Glomerular visceral epithelial cell (primary cell): ENCODE measurements at regions not wholly inside any gene's neighbourhood (a gene's known extent, or its start where the extent isn't known, plus 50 kb on each side); places are given as distances from the start of the nearest gene placed in this dataset.

ENCODE experiments used
- DNase-seq: peaks from one replicate; pipeline ENCODE4 v3.0.0-alpha.2; 2016; ENCODE audit errors: extremely low spot score

- no peak for DNase-seq
Measured at GRCh38 chrX:10047133-10047532, 80.0 kb downstream of the CLDN34 start.

- DNase-seq: no peak
Measured at GRCh38 chrX:10047631-10048030, 80.5 kb downstream of the CLDN34 start.

DNA sequence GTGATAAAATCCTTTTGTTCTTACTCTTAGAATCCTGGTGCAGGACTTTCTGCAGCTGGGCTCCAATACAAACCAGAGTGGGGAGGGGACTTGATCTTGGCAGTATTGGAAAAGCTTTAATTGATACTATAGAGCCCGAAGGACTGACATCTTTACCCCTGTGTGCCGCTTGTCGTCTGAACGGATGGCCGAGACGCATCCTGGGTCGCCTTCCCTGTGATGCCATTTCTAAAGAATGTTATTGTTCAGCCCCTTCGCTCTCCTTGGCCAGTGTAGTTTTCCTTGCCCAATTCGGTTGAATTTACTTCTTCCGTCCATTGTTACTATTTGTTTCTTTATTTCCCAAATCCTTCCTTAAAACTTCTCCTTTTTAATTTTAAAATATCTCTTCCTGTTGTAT, 80.9 kb downstream of the CLDN34 start:
- DNase-seq: no peak

DNA sequence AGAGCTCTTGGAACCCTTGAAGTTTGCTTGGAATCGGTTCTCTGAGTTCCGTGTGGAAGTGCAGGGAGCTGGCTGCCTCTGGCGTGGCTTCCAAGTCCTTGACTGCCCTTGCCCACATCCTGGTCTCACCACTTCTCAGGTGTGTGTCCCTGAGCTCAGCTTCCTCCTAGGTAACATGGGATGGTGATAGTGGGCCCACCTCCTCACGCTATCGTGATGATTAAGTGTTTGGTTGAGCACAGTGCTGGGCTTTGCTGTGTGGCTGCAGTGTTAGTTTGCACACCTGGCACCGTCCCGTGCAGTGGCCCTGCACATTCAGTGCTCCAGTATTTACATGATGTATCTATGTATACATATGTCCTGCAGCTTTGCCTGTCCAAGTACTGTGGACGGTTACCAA, 81.5 kb downstream of the CLDN34 start:
- no peak for DNase-seq

- DNase-seq: no peak
Measured at GRCh38 chrX:10049236-10049635, 82.1 kb downstream of the CLDN34 start.

DNA sequence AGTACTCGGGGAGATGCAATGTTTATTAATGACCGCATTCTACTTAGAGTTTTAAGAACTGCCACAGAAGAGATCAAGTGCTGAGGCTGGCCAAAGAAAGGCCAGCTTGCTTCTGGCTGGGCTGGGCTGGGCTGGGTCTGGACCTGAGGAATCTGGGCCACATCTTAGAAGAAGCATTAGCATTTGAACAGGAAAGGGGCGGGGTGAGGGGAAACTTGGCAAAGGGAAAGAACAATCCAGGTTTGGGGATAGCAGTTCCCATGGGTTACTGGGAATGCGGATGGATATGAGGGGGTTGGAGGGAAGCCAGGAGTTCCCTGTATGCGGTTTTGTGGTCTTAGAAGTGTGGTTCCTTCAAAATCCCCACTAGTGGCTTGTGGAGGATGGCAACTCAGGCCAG, 83.3 kb downstream of the CLDN34 start:
- peak; percentile 56 for DNase-seq

GRCh38 chrX:10051866-10052480, 84.8 kb downstream of the CLDN34 start:
- no peak for DNase-seq

DNA sequence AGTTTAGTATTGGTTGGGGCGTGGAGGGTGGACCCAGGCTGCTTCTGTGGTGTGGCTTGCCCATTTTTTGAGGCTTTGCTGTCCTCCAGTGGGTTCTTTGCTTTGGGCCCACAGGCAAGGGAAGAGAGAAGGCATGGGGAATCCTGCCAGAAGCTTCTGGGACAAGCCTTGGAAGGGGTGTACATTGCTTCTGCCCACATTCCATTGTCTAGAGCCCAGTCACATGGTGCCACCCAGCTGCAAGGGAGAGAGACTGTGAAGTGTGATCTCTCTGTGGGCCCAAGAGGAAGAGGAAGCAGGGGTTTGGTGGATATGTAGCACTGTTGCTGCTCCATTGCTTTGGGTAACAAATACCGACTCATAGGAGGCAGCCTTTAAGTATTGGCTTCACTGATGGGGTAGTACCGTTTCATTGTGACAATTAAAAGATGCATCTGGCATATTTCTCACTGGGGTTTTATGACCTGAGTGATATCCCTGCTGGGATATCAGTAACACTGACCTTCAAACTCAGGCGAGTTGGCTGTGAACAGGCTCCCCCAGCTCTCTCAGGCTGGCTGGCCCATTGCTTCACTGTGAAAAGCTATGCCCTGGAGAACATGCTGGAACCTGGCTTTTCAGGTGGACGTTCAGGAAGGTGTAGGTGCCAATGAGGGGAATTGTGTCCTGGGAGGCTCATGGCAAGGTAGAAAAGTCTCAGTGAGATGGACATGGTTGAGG, 85.9 kb downstream of the CLDN34 start:
- DNase-seq: no peak

- no peak for DNase-seq
Measured at GRCh38 chrX:10054396-10054795, 87.2 kb downstream of the CLDN34 start.

DNA sequence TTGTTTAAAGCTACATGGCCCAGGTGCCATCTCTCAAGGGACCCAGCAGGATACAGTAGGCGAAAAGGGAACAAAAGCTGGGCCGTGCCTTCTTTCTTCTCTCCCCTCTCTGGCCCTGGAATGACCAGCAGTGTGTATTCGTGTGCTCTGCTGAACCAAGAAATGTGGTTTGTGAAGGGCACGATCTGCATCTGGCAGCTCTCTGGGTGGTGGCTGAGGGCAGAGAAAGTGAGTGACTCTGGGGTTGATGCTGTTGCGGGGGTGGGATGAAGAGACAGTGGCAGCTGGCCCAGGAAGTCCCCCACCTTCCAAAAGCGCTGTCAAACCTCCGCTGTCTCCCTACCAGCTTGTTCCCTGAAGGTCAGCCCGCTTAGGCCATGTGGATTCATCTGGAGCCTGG, 88.3 kb downstream of the CLDN34 start:
- DNase-seq: no peak

- DNase-seq: no peak
Measured at GRCh38 chrX:10062352-10062751, 94.4 kb upstream of the CLCN4 start.

- DNase-seq: no peak
Measured at GRCh38 chrX:10062980-10063379, 93.8 kb upstream of the CLCN4 start.

GRCh38 chrX:10064736-10065135, 92.0 kb upstream of the CLCN4 start:
- DNase-seq: no peak

DNA sequence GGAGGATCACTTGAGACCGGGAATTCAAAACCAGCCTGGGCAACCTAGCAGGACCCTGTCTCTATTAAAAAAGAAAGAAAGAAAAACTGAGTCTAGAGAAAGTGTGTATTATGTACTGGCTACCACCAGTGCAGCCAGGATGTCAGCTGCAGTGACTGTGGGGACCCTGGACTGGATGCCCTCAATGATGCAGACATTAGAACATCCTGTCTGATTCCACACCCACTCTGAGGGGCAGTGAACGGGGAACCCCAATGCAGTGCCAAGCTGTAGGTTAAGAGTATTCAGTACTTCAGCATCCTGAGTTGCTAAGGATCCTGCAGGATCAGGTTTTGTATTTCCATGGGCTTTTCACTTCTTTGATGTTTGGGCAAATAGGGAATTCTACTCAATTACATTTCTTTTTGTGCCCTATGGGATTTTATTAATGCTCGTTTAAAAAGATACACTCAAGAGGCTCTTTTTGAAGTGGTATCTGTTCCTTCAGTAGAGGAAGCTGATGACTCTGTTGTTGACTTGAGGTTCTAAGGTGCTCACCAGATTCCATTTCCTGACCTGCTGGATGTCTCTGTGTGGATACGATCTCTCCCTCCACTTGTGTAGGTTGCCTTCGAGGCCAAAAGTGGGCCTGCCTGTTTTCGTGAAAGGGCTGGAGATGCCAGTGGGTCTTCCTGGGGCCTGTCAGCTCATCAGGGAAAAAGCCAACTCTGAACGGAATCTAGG, 85.9 kb upstream of the CLCN4 start:
- no peak for DNase-seq

DNA sequence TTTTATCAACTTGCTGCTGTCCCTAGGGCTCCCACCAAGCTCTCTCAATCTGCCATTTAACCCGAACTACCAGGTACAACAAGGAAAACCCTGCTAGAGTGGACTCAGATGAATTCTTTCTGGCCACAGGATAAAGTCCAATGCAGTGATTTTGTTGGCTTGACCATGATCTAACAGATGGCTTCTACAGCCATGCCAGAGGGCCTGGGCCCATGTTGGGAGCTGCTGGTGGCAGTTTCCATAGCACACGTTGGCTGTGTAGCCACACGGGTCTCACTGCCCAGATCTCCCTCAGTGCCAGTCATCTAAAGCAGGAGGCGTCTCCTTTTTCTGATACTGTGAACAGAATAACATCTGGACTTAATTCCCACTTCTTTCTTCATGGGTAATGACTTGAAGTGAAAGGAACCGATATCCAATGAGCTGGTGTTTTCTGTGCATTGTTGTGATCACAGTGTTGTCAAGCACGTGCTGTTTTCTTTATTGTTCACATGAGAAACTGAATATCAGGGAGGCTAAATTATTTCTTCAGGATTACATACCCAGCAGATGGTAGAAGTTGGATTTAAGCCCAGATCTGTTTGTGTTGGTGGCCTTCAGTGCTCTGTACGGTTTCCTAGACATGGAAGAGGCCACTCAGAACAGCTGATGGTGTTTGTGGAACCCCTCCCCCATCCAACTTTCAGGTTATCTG, 85.2 kb upstream of the CLCN4 start:
- DNase-seq: no peak

- DNase-seq: no peak
Measured at GRCh38 chrX:10072786-10073568, 83.8 kb upstream of the CLCN4 start.

- no peak for DNase-seq
Measured at GRCh38 chrX:10073671-10074070, 83.1 kb upstream of the CLCN4 start.

DNA sequence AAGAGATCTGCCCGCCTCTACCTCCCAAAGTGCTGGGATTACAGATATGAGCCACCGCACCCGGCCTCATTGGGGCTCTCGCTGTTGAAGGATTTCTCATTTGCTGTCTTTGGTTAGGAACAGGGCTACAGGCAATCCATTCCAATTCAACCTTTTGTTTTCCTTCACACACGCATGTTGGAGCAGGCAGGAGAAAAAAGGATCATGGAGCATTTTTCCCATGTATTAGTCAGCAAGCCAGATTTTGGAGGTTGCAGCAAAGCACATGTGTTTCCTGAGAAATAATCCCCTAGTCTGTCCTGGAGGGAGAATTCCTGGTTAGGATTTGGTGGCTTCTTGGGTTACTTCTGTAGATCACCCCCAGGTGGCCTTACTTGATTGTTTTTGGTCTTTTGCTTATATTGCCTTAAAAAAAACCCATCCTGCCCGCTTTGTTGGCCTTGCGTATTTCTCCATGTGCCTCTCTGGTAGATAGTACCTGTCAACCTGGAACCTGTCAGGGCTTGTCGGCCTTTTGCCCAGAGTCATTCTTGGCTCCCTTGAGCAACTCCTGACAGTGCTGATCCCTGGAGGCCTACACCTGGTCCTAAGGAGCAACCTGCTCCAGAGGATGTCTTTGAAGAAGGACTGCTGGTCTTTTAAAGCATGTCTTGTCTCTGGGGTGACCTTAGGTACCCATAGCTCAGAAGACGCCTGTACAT, 82.4 kb upstream of the CLCN4 start:
- no peak for DNase-seq

DNA sequence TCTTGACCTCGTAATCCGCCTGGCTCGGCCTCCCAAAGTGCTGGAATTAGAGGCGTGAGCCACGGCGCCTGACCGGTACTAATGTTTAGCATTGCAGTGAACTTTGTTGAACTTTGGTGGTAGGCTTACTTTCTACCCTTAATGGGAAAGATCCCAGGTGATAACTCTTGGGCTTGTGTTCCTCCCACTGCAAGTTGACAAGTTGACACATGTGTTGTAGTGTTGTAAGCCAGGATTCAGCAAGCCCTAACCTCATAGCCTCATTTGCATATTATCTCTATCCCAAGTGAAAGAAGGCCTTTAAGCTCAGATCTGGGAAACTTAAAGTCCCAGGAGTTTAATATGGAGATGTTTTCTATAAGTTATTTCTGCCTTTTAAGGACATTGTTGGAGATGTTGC, 80.0 kb upstream of the CLCN4 start:
- no peak for DNase-seq

GRCh38 chrX:10077425-10078188, 79.2 kb upstream of the CLCN4 start:
- peak; percentile 13 for DNase-seq
